WTC11 (cell line): ENCODE measurements at regions not wholly inside any gene's neighbourhood (a gene's known extent, or its start where the extent isn't known, plus 50 kb on each side); places are given as distances from the start of the nearest gene placed in this dataset.

Experiments
- ATAC-seq: fragments of 200-7000 bp; cut with Tn5 transposase; 2 replicates; pipeline ENCODE4 v1.10.0; 2021; ENCODE audit warnings: mild to moderate bottlenecking, moderate library complexity
- CTCF ChIA-PET: fragments of 300-600 bp; sonication (Branson Sonifier 250); formaldehyde crosslinking; loops from one replicate; lab custom pipeline; 2021; ENCODE audit warnings: antibody characterized with exemption; lab: Charles Lee
- POLR2A ChIA-PET: fragments of 350-600 bp; sonication (Branson Sonifier 250); formaldehyde crosslinking; loops from one replicate; lab custom pipeline; 2021; ENCODE audit warnings: antibody characterized with exemption; lab: Charles Lee
- DNase-seq: peaks from one replicate; pipeline ENCODE4 v3.0.0; 2021; ENCODE audit warnings: low spot score
- H3K27ac Mint-ChIP-seq: 2 replicates; pipeline ENCODE4 v1.8.0; 2021; ENCODE audit warnings: mixed read lengths
- H3K27me3 Mint-ChIP-seq: 2 replicates; pipeline ENCODE4 v1.8.0; 2021; ENCODE audit warnings: low read depth, mild to moderate bottlenecking, moderate library complexity, mixed read lengths
- H3K36me3 Mint-ChIP-seq: 2 replicates; pipeline ENCODE4 v1.8.0; 2021; ENCODE audit warnings: mixed read lengths
- H3K4me1 Mint-ChIP-seq: 2 replicates; pipeline ENCODE4 v1.8.0; 2022; ENCODE audit warnings: mixed read lengths
- H3K4me3 Mint-ChIP-seq: 2 replicates; pipeline ENCODE4 v1.8.0; 2021; ENCODE audit warnings: mild to moderate bottlenecking, moderate library complexity, mixed read lengths
- H3K9me3 Mint-ChIP-seq: 2 replicates; pipeline ENCODE4 v1.8.0; 2021; ENCODE audit warnings: mixed read lengths
- EMX1 ChIP-seq: fragments of 250-450 bp; sonication (Bioruptor Pico); IDR thresholded peaks from 2 replicates; pipeline ENCODE4 v1.8.0; 2021; ENCODE audit warnings: mild to moderate bottlenecking
- FOXK1 ChIP-seq: sonication (generic); formaldehyde crosslinking; IDR thresholded peaks from 2 replicates; pipeline ENCODE4 v1.8.0; 2022; ENCODE audit warnings: mild to moderate bottlenecking, moderate library complexity, missing genetic modification reagents
- GABPB1 ChIP-seq: sonication (generic); formaldehyde crosslinking; IDR thresholded peaks from 2 replicates; pipeline ENCODE4 v1.8.1; 2023; ENCODE audit warnings: mild to moderate bottlenecking, missing genetic modification reagents
- JAZF1 ChIP-seq: fragments of 250-450 bp; sonication (Bioruptor Pico); IDR thresholded peaks from 2 replicates; pipeline ENCODE4 v1.9.0; 2021; ENCODE audit warnings: moderate library complexity, mild to moderate bottlenecking, inconsistent platforms
- MXD4 ChIP-seq: fragments of 250-450 bp; sonication (Bioruptor Pico); IDR thresholded peaks from 2 replicates; pipeline ENCODE4 v1.8.0; 2021; ENCODE audit warnings: mild to moderate bottlenecking, moderate library complexity, borderline replicate concordance
- NFYB ChIP-seq: sonication (generic); formaldehyde crosslinking; conservative IDR thresholded peaks from 2 replicates; pipeline ENCODE4 v1.8.0; 2022; ENCODE audit warnings: low read depth, missing genetic modification reagents
- SMAD4 ChIP-seq: sonication (generic); formaldehyde crosslinking; IDR thresholded peaks from 2 replicates; pipeline ENCODE4 v1.8.0; 2022; ENCODE audit warnings: mild to moderate bottlenecking, missing genetic modification reagents
- TF ChIP-seq, protein P1 (sequence below): fragments of 250-450 bp; sonication (Bioruptor Pico); IDR thresholded peaks from 2 replicates; pipeline ENCODE4 v1.9.0; 2021; ENCODE audit warnings: mild to moderate bottlenecking, borderline replicate concordance
- TF ChIP-seq, protein P2 (sequence below): sonication (generic); formaldehyde crosslinking; IDR thresholded peaks from 2 replicates; pipeline ENCODE4 v1.8.1; 2023; ENCODE audit warnings: mild to moderate bottlenecking, missing genetic modification reagents
- TF ChIP-seq, protein P3 (sequence below): sonication (generic); formaldehyde crosslinking; IDR thresholded peaks from 2 replicates; pipeline ENCODE4 v1.8.1; 2022; ENCODE audit warnings: missing genetic modification reagents, borderline replicate concordance
- TF ChIP-seq, protein P4 (sequence below): fragments of 200-600 bp; IDR thresholded peaks from 2 replicates; pipeline ENCODE4 v1.8.0; 2022; ENCODE audit warnings: antibody characterized with exemption
- TF ChIP-seq, protein P5 (sequence below): fragments of 250-450 bp; sonication (Bioruptor Pico); IDR thresholded peaks from 2 replicates; pipeline ENCODE4 v1.8.0; 2021; ENCODE audit warnings: mild to moderate bottlenecking

DNA sequence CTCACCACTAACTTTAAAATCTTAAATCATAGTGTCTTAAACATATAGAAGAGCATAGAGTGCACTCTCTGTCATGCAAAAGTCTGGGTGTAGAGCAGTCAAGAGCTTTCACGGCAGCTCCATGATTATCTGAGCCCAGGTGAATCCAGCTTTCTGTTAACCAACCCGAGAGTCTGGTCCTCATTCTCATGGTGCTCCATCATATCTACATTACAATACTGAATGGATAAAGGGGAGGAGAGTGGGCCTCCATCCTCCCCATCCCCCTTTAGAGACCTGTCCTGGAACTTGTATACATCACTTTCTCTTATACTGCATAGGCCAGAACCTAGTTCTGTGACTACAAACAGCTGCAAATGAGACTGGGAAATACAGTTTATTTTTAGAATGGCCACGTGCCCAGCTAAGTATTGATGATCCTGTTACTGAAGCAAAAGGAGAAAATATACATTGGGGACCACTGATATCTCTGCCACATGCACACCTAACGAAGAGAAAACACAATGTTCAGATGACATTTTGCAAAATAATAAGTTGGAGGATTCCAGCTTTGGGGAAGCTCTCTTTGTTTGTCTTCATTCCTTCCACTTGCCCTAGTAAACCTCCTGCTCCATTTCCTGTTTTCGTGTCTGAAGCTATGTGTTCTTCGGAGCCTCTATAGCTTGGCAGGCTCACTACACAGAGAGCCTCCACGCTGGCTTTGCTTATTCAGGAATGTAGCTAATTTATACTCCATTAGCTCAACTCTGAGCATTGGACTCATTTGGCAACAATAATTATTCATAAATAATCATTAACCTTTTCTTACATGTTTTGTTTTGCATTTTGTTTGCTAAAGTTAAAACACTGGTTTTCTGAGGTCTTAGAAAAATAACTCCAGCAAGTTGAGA, 110.1 kb downstream of the IYD start (continued):
- TF ChIP-seq, protein P1, sequence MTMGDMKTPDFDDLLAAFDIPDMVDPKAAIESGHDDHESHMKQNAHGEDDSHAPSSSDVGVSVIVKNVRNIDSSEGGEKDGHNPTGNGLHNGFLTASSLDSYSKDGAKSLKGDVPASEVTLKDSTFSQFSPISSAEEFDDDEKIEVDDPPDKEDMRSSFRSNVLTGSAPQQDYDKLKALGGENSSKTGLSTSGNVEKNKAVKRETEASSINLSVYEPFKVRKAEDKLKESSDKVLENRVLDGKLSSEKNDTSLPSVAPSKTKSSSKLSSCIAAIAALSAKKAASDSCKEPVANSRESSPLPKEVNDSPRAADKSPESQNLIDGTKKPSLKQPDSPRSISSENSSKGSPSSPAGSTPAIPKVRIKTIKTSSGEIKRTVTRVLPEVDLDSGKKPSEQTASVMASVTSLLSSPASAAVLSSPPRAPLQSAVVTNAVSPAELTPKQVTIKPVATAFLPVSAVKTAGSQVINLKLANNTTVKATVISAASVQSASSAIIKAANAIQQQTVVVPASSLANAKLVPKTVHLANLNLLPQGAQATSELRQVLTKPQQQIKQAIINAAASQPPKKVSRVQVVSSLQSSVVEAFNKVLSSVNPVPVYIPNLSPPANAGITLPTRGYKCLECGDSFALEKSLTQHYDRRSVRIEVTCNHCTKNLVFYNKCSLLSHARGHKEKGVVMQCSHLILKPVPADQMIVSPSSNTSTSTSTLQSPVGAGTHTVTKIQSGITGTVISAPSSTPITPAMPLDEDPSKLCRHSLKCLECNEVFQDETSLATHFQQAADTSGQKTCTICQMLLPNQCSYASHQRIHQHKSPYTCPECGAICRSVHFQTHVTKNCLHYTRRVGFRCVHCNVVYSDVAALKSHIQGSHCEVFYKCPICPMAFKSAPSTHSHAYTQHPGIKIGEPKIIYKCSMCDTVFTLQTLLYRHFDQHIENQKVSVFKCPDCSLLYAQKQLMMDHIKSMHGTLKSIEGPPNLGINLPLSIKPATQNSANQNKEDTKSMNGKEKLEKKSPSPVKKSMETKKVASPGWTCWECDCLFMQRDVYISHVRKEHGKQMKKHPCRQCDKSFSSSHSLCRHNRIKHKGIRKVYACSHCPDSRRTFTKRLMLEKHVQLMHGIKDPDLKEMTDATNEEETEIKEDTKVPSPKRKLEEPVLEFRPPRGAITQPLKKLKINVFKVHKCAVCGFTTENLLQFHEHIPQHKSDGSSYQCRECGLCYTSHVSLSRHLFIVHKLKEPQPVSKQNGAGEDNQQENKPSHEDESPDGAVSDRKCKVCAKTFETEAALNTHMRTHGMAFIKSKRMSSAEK (CRISPR knock-in tag): no peak
- TF ChIP-seq, protein P2, sequence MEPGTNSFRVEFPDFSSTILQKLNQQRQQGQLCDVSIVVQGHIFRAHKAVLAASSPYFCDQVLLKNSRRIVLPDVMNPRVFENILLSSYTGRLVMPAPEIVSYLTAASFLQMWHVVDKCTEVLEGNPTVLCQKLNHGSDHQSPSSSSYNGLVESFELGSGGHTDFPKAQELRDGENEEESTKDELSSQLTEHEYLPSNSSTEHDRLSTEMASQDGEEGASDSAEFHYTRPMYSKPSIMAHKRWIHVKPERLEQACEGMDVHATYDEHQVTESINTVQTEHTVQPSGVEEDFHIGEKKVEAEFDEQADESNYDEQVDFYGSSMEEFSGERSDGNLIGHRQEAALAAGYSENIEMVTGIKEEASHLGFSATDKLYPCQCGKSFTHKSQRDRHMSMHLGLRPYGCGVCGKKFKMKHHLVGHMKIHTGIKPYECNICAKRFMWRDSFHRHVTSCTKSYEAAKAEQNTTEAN: no peak
- TF ChIP-seq JAZF1 (no peak), SMAD4 (CRISPR knock-in tag) (no peak)
- TF ChIP-seq, protein P3, sequence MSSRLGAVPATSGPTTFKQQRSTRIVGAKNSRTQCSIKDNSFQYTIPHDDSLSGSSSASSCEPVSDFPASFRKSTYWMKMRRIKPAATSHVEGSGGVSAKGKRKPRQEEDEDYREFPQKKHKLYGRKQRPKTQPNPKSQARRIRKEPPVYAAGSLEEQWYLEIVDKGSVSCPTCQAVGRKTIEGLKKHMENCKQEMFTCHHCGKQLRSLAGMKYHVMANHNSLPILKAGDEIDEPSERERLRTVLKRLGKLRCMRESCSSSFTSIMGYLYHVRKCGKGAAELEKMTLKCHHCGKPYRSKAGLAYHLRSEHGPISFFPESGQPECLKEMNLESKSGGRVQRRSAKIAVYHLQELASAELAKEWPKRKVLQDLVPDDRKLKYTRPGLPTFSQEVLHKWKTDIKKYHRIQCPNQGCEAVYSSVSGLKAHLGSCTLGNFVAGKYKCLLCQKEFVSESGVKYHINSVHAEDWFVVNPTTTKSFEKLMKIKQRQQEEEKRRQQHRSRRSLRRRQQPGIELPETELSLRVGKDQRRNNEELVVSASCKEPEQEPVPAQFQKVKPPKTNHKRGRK (CRISPR knock-in tag): no peak
- TF ChIP-seq, all 79 proteins: peak for 0

DNA sequence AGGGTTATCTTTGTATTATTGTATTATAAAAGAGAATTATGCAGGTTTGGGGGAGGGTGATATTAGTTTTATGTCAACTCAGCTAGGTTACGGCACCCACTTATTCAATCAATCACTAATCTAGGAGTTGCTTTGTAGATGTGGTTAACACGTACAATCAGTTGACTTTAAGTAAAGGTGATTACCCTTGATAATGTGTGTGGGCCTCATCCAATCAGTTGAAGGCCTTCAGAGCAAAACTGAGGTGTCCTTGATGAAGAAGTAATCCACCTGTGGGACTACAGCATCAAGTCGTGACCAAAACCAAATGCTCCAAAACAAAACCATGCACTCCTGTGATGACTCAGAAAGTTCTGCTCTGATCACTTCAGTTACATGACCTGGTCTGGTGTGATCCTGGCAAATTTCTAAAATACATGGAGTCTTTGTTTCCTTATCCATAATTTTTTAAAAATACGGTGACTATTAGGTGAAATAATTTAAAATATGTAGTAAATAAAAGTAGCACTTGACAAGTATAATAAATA, 114.1 kb downstream of the IYD start:
- ATAC-seq (no peak), DNase-seq (no peak)
- Mint-ChIP-seq H3K36me3 (peaks cover 4% of the 10 kb centered on the region; the same call in 1 of the 2 replicates), H3K4me1 (peaks cover 18% of the 10 kb centered on the region), H3K4me3 (no peak overlapping the region), H3K27me3 (no peaks in the 10 kb centered on the region; the same call in 1 of the 2 replicates), H3K27ac (no peak overlapping the region), H3K9me3 (peaks cover 30% of the 10 kb centered on the region)
- CTCF ChIA-PET: no interaction called here
- TF ChIP-seq FOXK1 (CRISPR knock-in tag) (no peak), GABPB1 (no peak), NFYB (CRISPR knock-in tag) (no peak), EMX1 (CRISPR knock-in tag) (no peak), MXD4 (CRISPR knock-in tag) (no peak)
- TF ChIP-seq, protein P4, sequence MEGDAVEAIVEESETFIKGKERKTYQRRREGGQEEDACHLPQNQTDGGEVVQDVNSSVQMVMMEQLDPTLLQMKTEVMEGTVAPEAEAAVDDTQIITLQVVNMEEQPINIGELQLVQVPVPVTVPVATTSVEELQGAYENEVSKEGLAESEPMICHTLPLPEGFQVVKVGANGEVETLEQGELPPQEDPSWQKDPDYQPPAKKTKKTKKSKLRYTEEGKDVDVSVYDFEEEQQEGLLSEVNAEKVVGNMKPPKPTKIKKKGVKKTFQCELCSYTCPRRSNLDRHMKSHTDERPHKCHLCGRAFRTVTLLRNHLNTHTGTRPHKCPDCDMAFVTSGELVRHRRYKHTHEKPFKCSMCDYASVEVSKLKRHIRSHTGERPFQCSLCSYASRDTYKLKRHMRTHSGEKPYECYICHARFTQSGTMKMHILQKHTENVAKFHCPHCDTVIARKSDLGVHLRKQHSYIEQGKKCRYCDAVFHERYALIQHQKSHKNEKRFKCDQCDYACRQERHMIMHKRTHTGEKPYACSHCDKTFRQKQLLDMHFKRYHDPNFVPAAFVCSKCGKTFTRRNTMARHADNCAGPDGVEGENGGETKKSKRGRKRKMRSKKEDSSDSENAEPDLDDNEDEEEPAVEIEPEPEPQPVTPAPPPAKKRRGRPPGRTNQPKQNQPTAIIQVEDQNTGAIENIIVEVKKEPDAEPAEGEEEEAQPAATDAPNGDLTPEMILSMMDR: no peak
- TF ChIP-seq, protein P5, sequence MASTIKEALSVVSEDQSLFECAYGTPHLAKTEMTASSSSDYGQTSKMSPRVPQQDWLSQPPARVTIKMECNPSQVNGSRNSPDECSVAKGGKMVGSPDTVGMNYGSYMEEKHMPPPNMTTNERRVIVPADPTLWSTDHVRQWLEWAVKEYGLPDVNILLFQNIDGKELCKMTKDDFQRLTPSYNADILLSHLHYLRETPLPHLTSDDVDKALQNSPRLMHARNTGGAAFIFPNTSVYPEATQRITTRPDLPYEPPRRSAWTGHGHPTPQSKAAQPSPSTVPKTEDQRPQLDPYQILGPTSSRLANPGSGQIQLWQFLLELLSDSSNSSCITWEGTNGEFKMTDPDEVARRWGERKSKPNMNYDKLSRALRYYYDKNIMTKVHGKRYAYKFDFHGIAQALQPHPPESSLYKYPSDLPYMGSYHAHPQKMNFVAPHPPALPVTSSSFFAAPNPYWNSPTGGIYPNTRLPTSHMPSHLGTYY (CRISPR knock-in tag): no peak
- TF ChIP-seq, protein P1 (CRISPR knock-in tag): no peak
- POLR2A ChIA-PET: no interaction called here
